PC-9 (cell line): ENCODE measurements at regions not wholly inside any gene's neighbourhood (a gene's known extent, or its start where the extent isn't known, plus 50 kb on each side); places are given as distances from the start of the nearest gene placed in this dataset.

Source experiments
- BruUV-seq: library from RNA; stranded (reverse); fragments of 400-500 nt; replicated peaks from 2 replicates; lab custom pipeline; 2021; lab: Mats Ljungman, UMichigan
- CTCF ChIA-PET: fragments of 300-600 bp; sonication (Branson Sonifier 250); formaldehyde crosslinking; loops from one replicate; lab custom pipeline; 2022; ENCODE audit warnings: antibody characterized with exemption; lab: Charles Lee
- POLR2A ChIA-PET: fragments of 300-600 bp; sonication (Branson Sonifier 250); formaldehyde crosslinking; loops from one replicate; lab custom pipeline; 2022; ENCODE audit warnings: antibody characterized with exemption; ENCODE audit not compliant: unreplicated experiment; lab: Charles Lee
- DNase-seq, 2 experiments: peaks; one replicate each; pipeline versions ENCODE4 v3.0.0 to v3.0.0-alpha.2; 2015 to 2022; ENCODE audit warnings: mixed read lengths in 1 of 2
- H2AFZ ChIP-seq: fragments of 200-600 bp; sonication (generic); 2 replicates; pipeline ENCODE4 v1.8.1; 2017; ENCODE audit warnings: antibody characterized with exemption
- H3F3A ChIP-seq: fragments of 200-600 bp; sonication (generic); 2 replicates; pipeline ENCODE4 v1.8.1; 2017; ENCODE audit warnings: antibody characterized with exemption, mild to moderate bottlenecking, low read depth; ENCODE audit not compliant: insufficient read depth
- H3K27ac ChIP-seq: fragments of 200-600 bp; sonication (generic); 2 replicates; pipeline ENCODE4 v1.6.1; 2016; ENCODE audit warnings: mixed run types
- H3K27me3 ChIP-seq: fragments of 200-600 bp; sonication (generic); 2 replicates; pipeline ENCODE4 v1.6.1; 2016; ENCODE audit warnings: low read depth, mixed run types; ENCODE audit not compliant: insufficient read depth
- H3K36me3 ChIP-seq: fragments of 200-600 bp; sonication (generic); 2 replicates; pipeline ENCODE4 v1.6.1; 2016; ENCODE audit warnings: low read depth, mixed run types
- H3K4me1 ChIP-seq: fragments of 200-600 bp; sonication (generic); replicated peaks from 2 replicates; pipeline ENCODE4 v1.6.1; 2016; ENCODE audit warnings: mixed run types; ENCODE audit not compliant: insufficient read depth
- H3K4me2 ChIP-seq: fragments of 200-600 bp; sonication (generic); 2 replicates; pipeline ENCODE4 v1.6.1; 2017; ENCODE audit warnings: mixed run types
- H3K4me3 ChIP-seq: fragments of 200-600 bp; sonication (generic); 2 replicates; pipeline ENCODE4 v1.6.1; 2016; ENCODE audit warnings: mixed run types
- H3K79me2 ChIP-seq: fragments of 200-600 bp; sonication (generic); 2 replicates; pipeline ENCODE4 v1.6.1; 2017; ENCODE audit warnings: low read depth, mixed run types
- H3K9me2 ChIP-seq: fragments of 200-600 bp; sonication (generic); 2 replicates; pipeline ENCODE4 v1.8.1; 2017; ENCODE audit warnings: mild to moderate bottlenecking; ENCODE audit not compliant: insufficient read depth
- H3K9me3 ChIP-seq: fragments of 200-600 bp; sonication (generic); 2 replicates; pipeline ENCODE4 v1.8.1; 2016; ENCODE audit warnings: low read depth; ENCODE audit not compliant: insufficient read depth
- H4K20me1 ChIP-seq: fragments of 200-600 bp; sonication (generic); 2 replicates; pipeline ENCODE4 v1.8.1; 2017; ENCODE audit not compliant: insufficient read depth
- EZH2 ChIP-seq: fragments of 200-600 bp; sonication (generic); IDR thresholded peaks from 2 replicates; pipeline ENCODE4 v1.8.0; 2017; ENCODE audit warnings: antibody characterized with exemption, low read depth
- intact Hi-C: fragments of 100-400 bp; cut with micrococcal nuclease; formaldehyde crosslinking; loops from one replicate; pipeline ENCODE4 v1.10.0; 2022; ENCODE audit not compliant: unreplicated experiment
- TF ChIP-seq, protein P1 (sequence below): fragments of 200-600 bp; sonication (generic); conservative IDR thresholded peaks from 2 replicates; pipeline ENCODE4 v1.6.1; 2017; ENCODE audit warnings: mixed run types, antibody characterized with exemption, mild to moderate bottlenecking, moderate library complexity

DNA sequence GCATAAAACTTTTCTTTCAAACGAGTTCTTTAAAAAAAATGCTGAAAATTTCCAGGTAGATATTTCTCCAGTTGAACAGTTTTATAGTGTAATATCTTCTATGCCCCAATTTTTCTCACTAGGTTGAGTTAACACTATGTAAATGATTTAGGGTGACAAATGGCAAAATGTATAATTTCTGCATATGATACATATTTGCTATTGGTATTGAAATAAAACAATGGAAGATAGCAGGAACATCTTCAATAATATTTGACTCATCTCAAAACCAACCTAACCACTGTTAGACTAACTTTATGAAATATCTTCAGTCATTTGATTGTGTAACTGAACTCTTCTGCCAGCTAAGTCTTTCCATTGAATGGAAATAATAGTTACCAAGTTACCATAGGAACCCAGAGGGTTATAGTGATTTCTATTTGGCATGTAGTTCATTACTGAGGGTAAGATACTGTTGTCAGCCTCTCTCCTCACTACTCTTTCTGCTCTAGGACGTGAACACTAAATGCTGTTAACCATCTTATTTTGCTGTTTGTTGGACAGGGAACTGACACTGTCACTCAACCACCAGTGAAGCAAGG is 824.7 kb upstream of the NECTIN3 start:
- H3K9me3 ChIP-seq = no peaks in the 10 kb centered on the region; the same call in 1 of the 2 replicates
- H3K79me2 ChIP-seq = no peaks in the 10 kb centered on the region
- no peak overlapping the region for H3K4me2 ChIP-seq
- intact Hi-C loops = no loop called here
- no peaks in the 10 kb centered on the region for H3K36me3 ChIP-seq
- POLR2A ChIA-PET = no interaction called here
- H3K27ac ChIP-seq = no peak overlapping the region
- H3K4me1 ChIP-seq = no peaks in the 10 kb centered on the region
- BruUV-seq = no TSS peak
- 0 out of 2 replicates have a peak, but pooled peaks cover 7% of the 10 kb centered on the region for H3K9me2 ChIP-seq
- H3K4me3 ChIP-seq = no peak overlapping the region
- no peak for DNase-seq
- H3F3A ChIP-seq = no peaks in the 10 kb centered on the region
- H3K27me3 ChIP-seq = no peaks in the 10 kb centered on the region
- H2AFZ ChIP-seq = no peak overlapping the region
- CTCF ChIA-PET = no interaction called here
- no peaks in the 10 kb centered on the region for H4K20me1 ChIP-seq
- TF ChIP-seq, protein P1, sequence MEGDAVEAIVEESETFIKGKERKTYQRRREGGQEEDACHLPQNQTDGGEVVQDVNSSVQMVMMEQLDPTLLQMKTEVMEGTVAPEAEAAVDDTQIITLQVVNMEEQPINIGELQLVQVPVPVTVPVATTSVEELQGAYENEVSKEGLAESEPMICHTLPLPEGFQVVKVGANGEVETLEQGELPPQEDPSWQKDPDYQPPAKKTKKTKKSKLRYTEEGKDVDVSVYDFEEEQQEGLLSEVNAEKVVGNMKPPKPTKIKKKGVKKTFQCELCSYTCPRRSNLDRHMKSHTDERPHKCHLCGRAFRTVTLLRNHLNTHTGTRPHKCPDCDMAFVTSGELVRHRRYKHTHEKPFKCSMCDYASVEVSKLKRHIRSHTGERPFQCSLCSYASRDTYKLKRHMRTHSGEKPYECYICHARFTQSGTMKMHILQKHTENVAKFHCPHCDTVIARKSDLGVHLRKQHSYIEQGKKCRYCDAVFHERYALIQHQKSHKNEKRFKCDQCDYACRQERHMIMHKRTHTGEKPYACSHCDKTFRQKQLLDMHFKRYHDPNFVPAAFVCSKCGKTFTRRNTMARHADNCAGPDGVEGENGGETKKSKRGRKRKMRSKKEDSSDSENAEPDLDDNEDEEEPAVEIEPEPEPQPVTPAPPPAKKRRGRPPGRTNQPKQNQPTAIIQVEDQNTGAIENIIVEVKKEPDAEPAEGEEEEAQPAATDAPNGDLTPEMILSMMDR = no peak
- TF ChIP-seq EZH2 = no peak

DNA sequence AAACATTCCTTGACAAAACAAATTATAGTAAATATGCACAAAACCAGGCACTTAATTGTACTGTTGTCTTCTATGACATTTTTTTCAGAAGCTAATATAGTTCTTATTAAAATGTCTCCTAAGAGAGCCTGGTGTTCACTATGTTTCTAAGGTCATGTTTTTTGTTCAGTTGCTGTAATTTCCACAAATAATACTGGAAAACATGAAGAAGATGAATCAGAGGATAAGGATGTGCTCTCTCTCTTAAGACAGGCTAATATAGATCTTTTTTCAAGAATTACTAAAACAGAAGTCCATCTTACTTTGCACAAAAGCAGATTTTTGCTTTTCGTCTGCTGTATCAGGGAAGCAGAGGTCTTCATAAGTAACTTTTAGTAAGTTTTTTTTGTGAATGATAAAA is 823.0 kb upstream of the NECTIN3 start:
- no TSS peak for BruUV-seq
- no peaks in the 10 kb centered on the region for H3F3A ChIP-seq

DNA sequence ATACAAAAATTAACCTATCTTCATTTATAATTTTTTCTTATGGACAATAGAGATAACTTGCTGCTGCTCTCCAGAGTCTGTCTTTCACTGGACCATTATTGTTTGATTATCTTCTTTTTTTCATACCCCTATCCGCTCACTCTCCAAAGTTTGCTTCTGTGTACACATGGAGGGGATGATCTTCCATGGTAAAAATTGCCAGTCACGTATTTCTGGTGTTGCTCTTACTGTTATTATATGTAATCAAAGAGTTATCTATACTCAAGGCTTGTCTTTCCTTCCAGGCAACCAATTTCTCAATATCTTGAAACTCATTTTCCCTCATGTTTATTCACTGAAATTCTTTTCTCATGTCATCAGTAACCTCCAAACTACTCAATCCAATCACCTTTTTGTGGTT is 817.8 kb upstream of the NECTIN3 start:
- no peaks in the 10 kb centered on the region for H3K36me3 ChIP-seq
- no TSS peak for BruUV-seq
- H3K27me3 ChIP-seq = no peaks in the 10 kb centered on the region
- H3K79me2 ChIP-seq = no peaks in the 10 kb centered on the region
- H3K4me2 ChIP-seq = no peak overlapping the region
- no peak for TF ChIP-seq EZH2
- TF ChIP-seq, protein P1 = no peak
- no peaks in the 10 kb centered on the region for H3F3A ChIP-seq
- no peaks in the 10 kb centered on the region for H4K20me1 ChIP-seq
- intact Hi-C loops = no loop called here
- CTCF ChIA-PET = no interaction called here
- no peaks in the 10 kb centered on the region for H3K4me1 ChIP-seq
- no peak for DNase-seq
- H2AFZ ChIP-seq = no peak overlapping the region
- no peak overlapping the region for H3K27ac ChIP-seq
- H3K4me3 ChIP-seq = no peak overlapping the region
- H3K9me3 ChIP-seq = no peaks in the 10 kb centered on the region
- H3K9me2 ChIP-seq = peaks cover 11% of the 10 kb centered on the region; the same call in 1 of the 2 replicates
- POLR2A ChIA-PET = no interaction called here

More for the DNA sequence above, 823.0 kb upstream of the NECTIN3 start:
- no peak for TF ChIP-seq EZH2
- TF ChIP-seq, protein P1 = no peak
- Histone ChIP-seq H3K79me2 (no peaks in the 10 kb centered on the region), H2AFZ (no peak overlapping the region), H3K27ac (no peak overlapping the region), H3K9me2 (peaks cover 11% of the 10 kb centered on the region; the same call in 1 of the 2 replicates), H3K36me3 (no peaks in the 10 kb centered on the region), H3K9me3 (no peaks in the 10 kb centered on the region; the same call in 1 of the 2 replicates), H3K4me2 (no peak overlapping the region), H3K4me3 (no peak overlapping the region), H3K4me1 (no peaks in the 10 kb centered on the region), H4K20me1 (no peaks in the 10 kb centered on the region), H3K27me3 (no peaks in the 10 kb centered on the region)
- DNase-seq = no peak
- CTCF ChIA-PET = no interaction called here
- intact Hi-C loops = no loop called here
- POLR2A ChIA-PET = interaction anchor here (0.7 kb wide), 1 partner anchor 24 kb away, joined by 3 read pairs; no protein-coding TSS in a partner anchor
